Fibroblast of the aortic adventitia (primary cell): ENCODE measurements at regions not wholly inside any gene's neighbourhood (a gene's known extent, or its start where the extent isn't known, plus 50 kb on each side); places are given as distances from the start of the nearest gene placed in this dataset.

Source experiments
- DNase-seq: peaks from one replicate; pipeline ENCODE4 v3.0.0-alpha.2; 2010; ENCODE audit warnings: low read depth
- H3K4me3 ChIP-seq: 2 replicates; pipeline ENCODE4 v1.5.1; 2011; ENCODE audit warnings: low read depth, mild to moderate bottlenecking, control low read depth, low read length, moderate library complexity
- CTCF ChIP-seq: IDR thresholded peaks from 2 replicates; pipeline ENCODE4 v1.5.1; 2011; ENCODE audit warnings: mild to moderate bottlenecking, low read length, control low read depth, inconsistent platforms; ENCODE audit not compliant: insufficient read depth

GRCh38 chr19:30266687-30267086 is 105.5 kb upstream of the ZNF536 start:
- DNase-seq: no peak
- no peak for TF ChIP-seq CTCF
- H3K4me3 ChIP-seq: no peak overlapping the region

GRCh38 chr19:30267332-30267731 is 104.9 kb upstream of the ZNF536 start:
- no peak overlapping the region for H3K4me3 ChIP-seq

GRCh38 chr19:30268601-30269000 is 103.6 kb upstream of the ZNF536 start:
- H3K4me3 ChIP-seq: no peak overlapping the region
- no peak for DNase-seq
- no peak for TF ChIP-seq CTCF

More at GRCh38 chr19:30267332-30267731, 104.9 kb upstream of the ZNF536 start:
- no peak for DNase-seq
- TF ChIP-seq CTCF: no peak

GRCh38 chr19:30269638-30270037 is 102.5 kb upstream of the ZNF536 start:
- no peak for DNase-seq
- no peak for TF ChIP-seq CTCF
- H3K4me3 ChIP-seq: no peak overlapping the region

- no peak overlapping the region for H3K4me3 ChIP-seq
- no peak for TF ChIP-seq CTCF
- no peak for DNase-seq
These were observed 100.4 kb upstream of the ZNF536 start for GRCh38 chr19:30271816-30272215.

- no peak for DNase-seq
- H3K4me3 ChIP-seq: no peak overlapping the region
- TF ChIP-seq CTCF: no peak
These were observed 99.6 kb upstream of the ZNF536 start for GRCh38 chr19:30272554-30272953.

- H3K4me3 ChIP-seq: no peak overlapping the region
- no peak for TF ChIP-seq CTCF
- no peak for DNase-seq
These were observed 99.0 kb upstream of the ZNF536 start for GRCh38 chr19:30273184-30273583.
